HCT116 (cell line): ENCODE measurements at regions not wholly inside any gene's neighbourhood (a gene's known extent, or its start where the extent isn't known, plus 50 kb on each side); places are given as distances from the start of the nearest gene placed in this dataset.

ENCODE experiments used
- ATAC-seq: fragments of 200-7000 bp; cut with Tn5 transposase; 2 replicates; pipeline ENCODE4 v1.9.1; 2020; ENCODE audit warnings: mild to moderate bottlenecking, moderate library complexity
- BruUV-seq: library from RNA; stranded (reverse); fragments of 400-500 nt; replicated peaks from 2 replicates; lab custom pipeline; 2021; lab: Mats Ljungman, UMichigan
- CTCF ChIA-PET: fragments of 300-600 bp; sonication (Branson Sonifier 250); formaldehyde crosslinking; loops from one replicate; lab custom pipeline; 2021; ENCODE audit warnings: antibody characterized with exemption; lab: Charles Lee
- POLR2A ChIA-PET: fragments of 300-600, 350-600 bp; sonication (Branson Sonifier 250); formaldehyde crosslinking; loops from one replicate; lab custom pipeline; 2021; ENCODE audit warnings: antibody characterized with exemption; lab: Charles Lee
- RAD21 ChIA-PET, 2 experiments: fragments of 300-600 bp; sonication (Branson Sonifier 250); formaldehyde crosslinking; loops; one replicate each; lab custom pipeline; 2023; ENCODE audit warnings: low total read pairs in 2 of 2; ENCODE audit not compliant: uncharacterized antibody in 2 of 2, unreplicated experiment in 2 of 2, low non-redundant PET in 1 of 2; lab: Charles Lee
- DNase-seq: peaks from one replicate; pipeline ENCODE4 v3.0.0-alpha.2; 2010; ENCODE audit warnings: low read depth, low spot score
- H2AFZ ChIP-seq: fragments of 200-600 bp; shearing (Covaris generic), sonication (generic); 2 replicates; pipeline ENCODE4 v1.6.1; 2017; ENCODE audit warnings: low read depth, mixed run types, mixed read lengths, antibody characterized with exemption, low read length; ENCODE audit not compliant: poor library complexity, severe bottlenecking
- H3K27ac ChIP-seq: 2 replicates; pipeline ENCODE4 v1.5.1; 2012; ENCODE audit warnings: low read depth, low read length
- H3K27me3 ChIP-seq: fragments of 200-600 bp; sonication (generic); 2 replicates; pipeline ENCODE4 v1.6.1; 2016; ENCODE audit warnings: mixed run types, low read length, mixed read lengths; ENCODE audit not compliant: insufficient read depth
- H3K36me3 ChIP-seq, 2 experiments: fragments of 200-500 bp in 1 of 2; fragments of 200-600 bp in 1 of 2; sonication (Bioruptor generic) in 1 of 2; sonication (generic) in 1 of 2; 2 replicates each; pipeline versions ENCODE4 v1.5.1 to v1.6.1; 2014 to 2016; ENCODE audit warnings: low read length in 2 of 2, inconsistent platforms in 1 of 2, mixed read lengths in 1 of 2, mixed run types in 1 of 2; ENCODE audit not compliant: insufficient read depth in 2 of 2, control insufficient read depth in 1 of 2
- H3K4me1 ChIP-seq, 2 experiments: fragments of 200-600 bp in 1 of 2; sonication (generic) in 1 of 2; 2 replicates each; pipeline versions ENCODE4 v1.5.1 to v1.6.1; 2012 to 2017; ENCODE audit warnings: low read length in 2 of 2, inconsistent platforms in 1 of 2, mild to moderate bottlenecking in 1 of 2, mixed read lengths in 1 of 2, mixed run types in 1 of 2, moderate library complexity in 1 of 2; ENCODE audit not compliant: insufficient read depth in 2 of 2, control insufficient read depth in 1 of 2
- H3K4me2 ChIP-seq: fragments of 200-600 bp; sonication (generic); 2 replicates; pipeline ENCODE4 v1.6.1; 2017; ENCODE audit warnings: mixed run types, low read length, mixed read lengths
- H3K4me3 ChIP-seq, 2 experiments: fragments of 200-600 bp in 1 of 2; sonication (generic) in 1 of 2; replicated peaks in 1 of 2; 2 replicates each; pipeline ENCODE4 v1.5.1; 2011 to 2016; ENCODE audit warnings: low read length in 2 of 2, control low read depth in 1 of 2, low read depth in 1 of 2, mild to moderate bottlenecking in 1 of 2, mixed read lengths in 1 of 2, mixed run types in 1 of 2
- H3K79me2 ChIP-seq: fragments of 200-600 bp; sonication (generic); 2 replicates; pipeline ENCODE4 v1.6.1; 2017; ENCODE audit warnings: mild to moderate bottlenecking, mixed run types, low read length, moderate library complexity, mixed read lengths; ENCODE audit not compliant: insufficient read depth
- H3K9ac ChIP-seq: fragments of 200-600 bp; sonication (generic); 2 replicates; pipeline ENCODE4 v1.6.1; 2016; ENCODE audit warnings: low read length, mixed read lengths
- H3K9me2 ChIP-seq: fragments of 200-600 bp; sonication (generic), shearing (Covaris generic); 2 replicates; pipeline ENCODE4 v1.6.1; 2017; ENCODE audit warnings: mixed run types, mild to moderate bottlenecking, moderate library complexity; ENCODE audit not compliant: insufficient read depth
- H3K9me3 ChIP-seq, 2 experiments: fragments of 200-500 bp in 1 of 2; fragments of 200-600 bp in 1 of 2; sonication (Bioruptor generic) in 1 of 2; sonication (generic) in 1 of 2; 2 replicates each; pipeline ENCODE4 v1.6.1; 2014 to 2017; ENCODE audit warnings: low read length in 2 of 2, mixed read lengths in 2 of 2, inconsistent platforms in 1 of 2, low read depth in 1 of 2, mild to moderate bottlenecking in 1 of 2, mixed run types in 1 of 2, moderate library complexity in 1 of 2; ENCODE audit not compliant: control insufficient read depth in 1 of 2, insufficient read depth in 1 of 2
- H4K20me1 ChIP-seq: fragments of 200-600 bp; sonication (generic), shearing (Covaris generic); 2 replicates; pipeline ENCODE4 v1.6.1; 2017; ENCODE audit warnings: mixed run types, mild to moderate bottlenecking, moderate library complexity; ENCODE audit not compliant: insufficient read depth
- CBX3 ChIP-seq: IDR thresholded peaks from 2 replicates; pipeline ENCODE4 v1.6.1; 2012; ENCODE audit warnings: low read depth
- ELF1 ChIP-seq: IDR thresholded peaks from 2 replicates; pipeline ENCODE4 v1.6.1; 2012; ENCODE audit warnings: low read depth, borderline replicate concordance
- EZH2 ChIP-seq: fragments of 200-600 bp; sonication (generic); IDR thresholded peaks from 2 replicates; pipeline ENCODE4 v1.6.1; 2017; ENCODE audit warnings: antibody characterized with exemption, mixed run types
- FOSL1 ChIP-seq: IDR thresholded peaks from 2 replicates; pipeline ENCODE4 v1.6.1; 2012; ENCODE audit warnings: low read depth
- JUND ChIP-seq: IDR thresholded peaks from 2 replicates; pipeline ENCODE4 v1.6.1; 2012
- MAX ChIP-seq: IDR thresholded peaks from 2 replicates; pipeline ENCODE4 v1.6.1; 2012
- POLR2A ChIP-seq: IDR thresholded peaks from 2 replicates; pipeline ENCODE4 v1.7.0; 2011; ENCODE audit warnings: borderline replicate concordance; ENCODE audit not compliant: insufficient read depth, insufficient read length; ENCODE audit errors: extremely low read depth
- RAD21 ChIP-seq: IDR thresholded peaks from 2 replicates; pipeline ENCODE4 v1.6.1; 2012; ENCODE audit warnings: low read depth, mild to moderate bottlenecking
- SP1 ChIP-seq: IDR thresholded peaks from 2 replicates; pipeline ENCODE4 v1.6.1; 2012; ENCODE audit warnings: low read depth
- SRF ChIP-seq: IDR thresholded peaks from 2 replicates; pipeline ENCODE4 v1.6.1; 2012; ENCODE audit warnings: low read depth
- TCF7L2 ChIP-seq: IDR thresholded peaks from 2 replicates; pipeline ENCODE4 v1.7.0; 2011; ENCODE audit warnings: borderline replicate concordance, inconsistent platforms; ENCODE audit not compliant: insufficient read depth, insufficient read length; ENCODE audit errors: extremely low read depth
- intact Hi-C: fragments of 100-400 bp; cut with micrococcal nuclease; formaldehyde crosslinking; loops from 2 replicates; pipeline ENCODE4 v1.10.0; 2022
- TF ChIP-seq, protein P1 (sequence below): IDR thresholded peaks from 2 replicates; pipeline ENCODE4 v1.6.1; 2012

- H3K9me3 ChIP-seq = no peaks in the 10 kb centered on the region
- no peak overlapping the region for H3K27ac ChIP-seq
- H4K20me1 ChIP-seq = no peaks in the 10 kb centered on the region
- no peaks in the 10 kb centered on the region for H3K36me3 ChIP-seq
- BruUV-seq = no TSS peak
- H2AFZ ChIP-seq = no peak overlapping the region
- intact Hi-C loops = no loop called here
- peaks cover 12% of the 10 kb centered on the region; the same call in 1 of the 2 replicates for H3K27me3 ChIP-seq
- no peaks in the 10 kb centered on the region for H3K79me2 ChIP-seq
- no peak for TF ChIP-seq POLR2A
- no peak for TF ChIP-seq ELF1
- RAD21 ChIA-PET = no interaction called here
- POLR2A ChIA-PET = no interaction called here
- no peak for DNase-seq
- no peak overlapping the region for H3K9ac ChIP-seq
- ATAC-seq = no peak
- no peak overlapping the region for H3K4me2 ChIP-seq
- CTCF ChIA-PET = no interaction called here
- H3K4me3 ChIP-seq = no peak overlapping the region
- H3K4me1 ChIP-seq = no peaks in the 10 kb centered on the region
- H3K9me2 ChIP-seq = no peaks in the 10 kb centered on the region
These were observed 227.3 kb downstream of the QDPR start for GRCh38 chr4:17284323-17285175.

DNA sequence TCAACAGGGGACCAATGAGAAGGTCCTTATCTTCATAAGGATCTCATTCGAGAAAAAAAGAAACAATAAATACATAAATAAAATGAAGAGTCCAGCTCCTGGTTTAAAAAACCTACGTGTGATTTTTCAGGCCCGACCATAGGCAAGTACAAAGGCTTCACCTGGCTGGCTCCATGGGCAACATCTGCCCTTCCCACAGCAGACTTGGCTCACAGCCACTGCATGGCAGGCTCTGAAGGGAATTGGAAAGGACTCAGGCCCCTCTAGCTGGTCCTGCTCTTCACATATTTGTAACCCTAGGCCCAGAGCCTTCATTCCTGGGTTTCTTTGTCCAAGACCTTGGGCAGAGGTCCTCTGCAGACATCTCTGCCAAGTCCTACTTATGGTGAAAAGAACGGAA, 228.1 kb downstream of the QDPR start:
- ChIA-PET RAD21 (no interaction called here), POLR2A (no interaction called here), CTCF (no interaction called here)
- ATAC-seq (no peak), DNase-seq (no peak)
- Histone ChIP-seq H3K4me2 (no peak overlapping the region), H3K4me3 (no peak overlapping the region), H3K27me3 (peaks cover 12% of the 10 kb centered on the region; the same call in 1 of the 2 replicates), H4K20me1 (no peaks in the 10 kb centered on the region), H3K79me2 (no peaks in the 10 kb centered on the region), H3K36me3 (no peaks in the 10 kb centered on the region), H3K9me2 (no peaks in the 10 kb centered on the region), H3K9me3 (no peaks in the 10 kb centered on the region), H2AFZ (no peak overlapping the region), H3K27ac (no peak overlapping the region), H3K4me1 (no peaks in the 10 kb centered on the region), H3K9ac (no peak overlapping the region)
- BruUV-seq = no TSS peak
- intact Hi-C loops = no loop called here
- TF ChIP-seq CBX3 (no peak), SRF (no peak), TCF7L2 (no peak), FOSL1 (no peak), EZH2 (no peak), MAX (no peak), RAD21 (no peak), JUND (no peak), POLR2A (no peak), SP1 (no peak)
- TF ChIP-seq, protein P1, sequence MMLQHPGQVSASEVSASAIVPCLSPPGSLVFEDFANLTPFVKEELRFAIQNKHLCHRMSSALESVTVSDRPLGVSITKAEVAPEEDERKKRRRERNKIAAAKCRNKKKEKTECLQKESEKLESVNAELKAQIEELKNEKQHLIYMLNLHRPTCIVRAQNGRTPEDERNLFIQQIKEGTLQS = no peak
